Neural progenitor cell (in vitro differentiated cells): ENCODE measurements at regions not wholly inside any gene's neighbourhood (a gene's known extent, or its start where the extent isn't known, plus 50 kb on each side); places are given as distances from the start of the nearest gene placed in this dataset.

Experiments used
- DNase-seq: peaks from one replicate; pipeline ENCODE4 v3.0.0-alpha.2; 2016; ENCODE audit warnings: low spot score
- H2AFZ ChIP-seq: fragments of 200-600 bp; sonication (generic); replicated peaks from 2 replicates; pipeline ENCODE4 v1.6.1; 2016; ENCODE audit warnings: antibody characterized with exemption
- H3F3A ChIP-seq: fragments of 200-600 bp; sonication (generic); 2 replicates; pipeline ENCODE4 v1.6.1; 2016; ENCODE audit warnings: antibody characterized with exemption, low read depth
- H3K27ac ChIP-seq: fragments of 200-600 bp; sonication (generic); 2 replicates; pipeline ENCODE4 v1.5.1; 2016; ENCODE audit warnings: mild to moderate bottlenecking
- H3K27me3 ChIP-seq: fragments of 200-600 bp; sonication (generic); 2 replicates; pipeline ENCODE4 v1.6.1; 2016; ENCODE audit warnings: mild to moderate bottlenecking, moderate library complexity
- H3K36me3 ChIP-seq: fragments of 200-600 bp; sonication (generic); 2 replicates; pipeline ENCODE4 v1.5.1; 2016
- H3K4me1 ChIP-seq: fragments of 200-600 bp; sonication (generic); 2 replicates; pipeline ENCODE4 v1.6.1; 2016; ENCODE audit warnings: mixed run types
- H3K4me2 ChIP-seq: fragments of 200-600 bp; sonication (generic); 2 replicates; pipeline ENCODE4 v1.6.1; 2016
- H3K4me3 ChIP-seq: fragments of 200-600 bp; sonication (generic); 2 replicates; pipeline ENCODE4 v1.5.1; 2016
- H3K79me2 ChIP-seq: fragments of 200-600 bp; sonication (generic); 2 replicates; pipeline ENCODE4 v1.6.1; 2016; ENCODE audit warnings: low read depth
- H3K9ac ChIP-seq: fragments of 200-600 bp; sonication (generic); 2 replicates; pipeline ENCODE4 v1.6.1; 2016
- H3K9me3 ChIP-seq: fragments of 200-600 bp; sonication (generic); 2 replicates; pipeline ENCODE4 v1.5.1; 2016; ENCODE audit warnings: low read depth
- H4K20me1 ChIP-seq: fragments of 200-600 bp; sonication (generic); 2 replicates; pipeline ENCODE4 v1.6.1; 2016; ENCODE audit warnings: low read depth
- H3K27ac Mint-ChIP-seq: 3 replicates; pipeline ENCODE4 v1.8.0; 2021; ENCODE audit warnings: mixed read lengths
- H3K27me3 Mint-ChIP-seq: 2 replicates; pipeline ENCODE4 v1.8.0; 2022; ENCODE audit warnings: low read depth, mild to moderate bottlenecking, inconsistent platforms, moderate library complexity, mixed read lengths; ENCODE audit not compliant: insufficient read depth
- H3K36me3 Mint-ChIP-seq: 3 replicates; pipeline ENCODE4 v1.8.0; 2021; ENCODE audit warnings: mixed read lengths
- H3K4me1 Mint-ChIP-seq: 3 replicates; pipeline ENCODE4 v1.8.0; 2021; ENCODE audit warnings: mixed read lengths
- H3K4me3 Mint-ChIP-seq: 3 replicates; pipeline ENCODE4 v1.8.0; 2021; ENCODE audit warnings: mild to moderate bottlenecking, moderate library complexity, mixed read lengths
- H3K9me3 Mint-ChIP-seq: 3 replicates; pipeline ENCODE4 v1.8.0; 2020; ENCODE audit warnings: mixed read lengths
- EZH2 ChIP-seq: fragments of 200-600 bp; sonication (generic); IDR thresholded peaks from 2 replicates; pipeline ENCODE4 v1.6.1; 2017; ENCODE audit warnings: antibody characterized with exemption, mild to moderate bottlenecking, moderate library complexity
- EZH2phosphoT487 ChIP-seq: fragments of 200-600 bp; sonication (generic); IDR thresholded peaks from 2 replicates; pipeline ENCODE4 v1.6.1; 2017; ENCODE audit warnings: antibody characterized with exemption
- TF ChIP-seq, protein P1 (sequence below): fragments of 200-600 bp; sonication (generic); IDR thresholded peaks from 2 replicates; pipeline ENCODE4 v1.5.1; 2017; ENCODE audit warnings: antibody characterized with exemption, mild to moderate bottlenecking

- Histone ChIP-seq H3K27me3 (no peaks in the 10 kb centered on the region), H3K36me3 (no peaks in the 10 kb centered on the region), H3K9ac (no peak overlapping the region), H3F3A (no peaks in the 10 kb centered on the region), H3K4me2 (no peak overlapping the region), H3K4me1 (no peaks in the 10 kb centered on the region), H3K9me3 (no peaks in the 10 kb centered on the region), H3K79me2 (no peaks in the 10 kb centered on the region), H2AFZ (no peak overlapping the region), H4K20me1 (no peaks in the 10 kb centered on the region), H3K4me3 (no peak overlapping the region), H3K27ac (no peak overlapping the region)
- no peak overlapping the region for H3K27ac Mint-ChIP-seq
- DNase-seq = no peak
- H3K4me3 Mint-ChIP-seq = no peak overlapping the region
- no peaks in the 10 kb centered on the region for H3K36me3 Mint-ChIP-seq
- TF ChIP-seq EZH2phosphoT487 (no peak), EZH2 (no peak)
- TF ChIP-seq, protein P1, sequence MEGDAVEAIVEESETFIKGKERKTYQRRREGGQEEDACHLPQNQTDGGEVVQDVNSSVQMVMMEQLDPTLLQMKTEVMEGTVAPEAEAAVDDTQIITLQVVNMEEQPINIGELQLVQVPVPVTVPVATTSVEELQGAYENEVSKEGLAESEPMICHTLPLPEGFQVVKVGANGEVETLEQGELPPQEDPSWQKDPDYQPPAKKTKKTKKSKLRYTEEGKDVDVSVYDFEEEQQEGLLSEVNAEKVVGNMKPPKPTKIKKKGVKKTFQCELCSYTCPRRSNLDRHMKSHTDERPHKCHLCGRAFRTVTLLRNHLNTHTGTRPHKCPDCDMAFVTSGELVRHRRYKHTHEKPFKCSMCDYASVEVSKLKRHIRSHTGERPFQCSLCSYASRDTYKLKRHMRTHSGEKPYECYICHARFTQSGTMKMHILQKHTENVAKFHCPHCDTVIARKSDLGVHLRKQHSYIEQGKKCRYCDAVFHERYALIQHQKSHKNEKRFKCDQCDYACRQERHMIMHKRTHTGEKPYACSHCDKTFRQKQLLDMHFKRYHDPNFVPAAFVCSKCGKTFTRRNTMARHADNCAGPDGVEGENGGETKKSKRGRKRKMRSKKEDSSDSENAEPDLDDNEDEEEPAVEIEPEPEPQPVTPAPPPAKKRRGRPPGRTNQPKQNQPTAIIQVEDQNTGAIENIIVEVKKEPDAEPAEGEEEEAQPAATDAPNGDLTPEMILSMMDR = no peak
- H3K4me1 Mint-ChIP-seq = peaks cover 3% of the 10 kb centered on the region
- H3K9me3 Mint-ChIP-seq = peaks cover 5% of the 10 kb centered on the region
- H3K27me3 Mint-ChIP-seq = no peaks in the 10 kb centered on the region
Measured at GRCh38 chr6:85192596-85192995, 257.3 kb upstream of the NT5E start.

- no peaks in the 10 kb centered on the region for H3K36me3 ChIP-seq
- TF ChIP-seq, protein P1 = no peak
- TF ChIP-seq EZH2phosphoT487 = no peak
- TF ChIP-seq EZH2 = no peak
- Mint-ChIP-seq H3K27me3 (no peaks in the 10 kb centered on the region), H3K27ac (no peak overlapping the region), H3K4me3 (no peak overlapping the region), H3K36me3 (no peaks in the 10 kb centered on the region), H3K4me1 (peaks cover 3% of the 10 kb centered on the region), H3K9me3 (peaks cover 5% of the 10 kb centered on the region)
- no peaks in the 10 kb centered on the region for H4K20me1 ChIP-seq
- H3K4me3 ChIP-seq = no peak overlapping the region
- no peak overlapping the region for H3K9ac ChIP-seq
- no peaks in the 10 kb centered on the region for H3K9me3 ChIP-seq
- DNase-seq = no peak
- H3K27me3 ChIP-seq = no peaks in the 10 kb centered on the region
- H3K4me1 ChIP-seq = no peaks in the 10 kb centered on the region
- no peak overlapping the region for H2AFZ ChIP-seq
- no peaks in the 10 kb centered on the region for H3F3A ChIP-seq
- no peak overlapping the region for H3K27ac ChIP-seq
- no peak overlapping the region for H3K4me2 ChIP-seq
- H3K79me2 ChIP-seq = no peaks in the 10 kb centered on the region
Measured at GRCh38 chr6:85192186-85192585, 257.7 kb upstream of the NT5E start.

GRCh38 chr6:85191656-85192055 is 258.2 kb upstream of the NT5E start:
- TF ChIP-seq, protein P1 = no peak
- no peak for TF ChIP-seq EZH2phosphoT487
- no peaks in the 10 kb centered on the region for H3K9me3 ChIP-seq
- H3K27ac ChIP-seq = no peak overlapping the region
- no peak overlapping the region for H2AFZ ChIP-seq
- no peak overlapping the region for H3K4me3 ChIP-seq
- H3K4me2 ChIP-seq = no peak overlapping the region
- H3K36me3 Mint-ChIP-seq = no peaks in the 10 kb centered on the region
- H4K20me1 ChIP-seq = no peaks in the 10 kb centered on the region
- H3K79me2 ChIP-seq = no peaks in the 10 kb centered on the region
- no peaks in the 10 kb centered on the region for H3K27me3 ChIP-seq
- peaks cover 3% of the 10 kb centered on the region for H3K4me1 Mint-ChIP-seq
- H3K27ac Mint-ChIP-seq = no peak overlapping the region
- no peaks in the 10 kb centered on the region for H3F3A ChIP-seq
- H3K27me3 Mint-ChIP-seq = no peaks in the 10 kb centered on the region
- no peaks in the 10 kb centered on the region for H3K36me3 ChIP-seq
- H3K9ac ChIP-seq = no peak overlapping the region
- H3K9me3 Mint-ChIP-seq = peaks cover 5% of the 10 kb centered on the region
- H3K4me3 Mint-ChIP-seq = no peak overlapping the region
- no peaks in the 10 kb centered on the region for H3K4me1 ChIP-seq
- no peak for DNase-seq
